ENCODE measurements at regions not wholly inside any gene's neighbourhood (a gene's known extent, or its start where the extent isn't known, plus 50 kb on each side); places are given as distances from the start of the nearest gene placed in this dataset.

DNA sequence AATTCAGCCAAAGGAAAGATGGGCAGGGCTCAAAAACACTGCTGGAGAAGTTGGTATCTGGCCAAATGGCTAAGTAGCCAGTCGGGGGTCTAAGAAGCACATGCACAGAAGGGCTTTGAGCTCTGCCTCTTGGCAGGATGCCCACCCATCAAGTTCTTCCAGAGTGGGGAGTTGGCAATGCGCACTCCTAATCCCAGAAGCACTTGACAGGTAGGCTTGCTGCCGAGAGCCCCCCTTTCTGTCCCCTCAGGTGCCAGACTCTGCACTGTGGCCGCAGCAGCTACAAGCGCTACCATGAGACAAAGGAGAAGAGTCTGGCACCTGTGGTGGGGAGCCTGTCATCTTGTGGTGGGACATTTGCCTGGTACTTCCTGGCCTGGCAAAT lies 252.9 kb upstream of the SLC24A2 start:
- no peak for DNase-seq

GRCh38 chr9:20040991-20041696 lies 252.3 kb upstream of the SLC24A2 start:
- DNase-seq = no peak

GRCh38 chr9:20037699-20038098 lies 248.9 kb upstream of the SLC24A2 start:
- DNase-seq = no peak

GRCh38 chr9:20033511-20033910 lies 244.7 kb upstream of the SLC24A2 start:
- no peak for DNase-seq

DNA sequence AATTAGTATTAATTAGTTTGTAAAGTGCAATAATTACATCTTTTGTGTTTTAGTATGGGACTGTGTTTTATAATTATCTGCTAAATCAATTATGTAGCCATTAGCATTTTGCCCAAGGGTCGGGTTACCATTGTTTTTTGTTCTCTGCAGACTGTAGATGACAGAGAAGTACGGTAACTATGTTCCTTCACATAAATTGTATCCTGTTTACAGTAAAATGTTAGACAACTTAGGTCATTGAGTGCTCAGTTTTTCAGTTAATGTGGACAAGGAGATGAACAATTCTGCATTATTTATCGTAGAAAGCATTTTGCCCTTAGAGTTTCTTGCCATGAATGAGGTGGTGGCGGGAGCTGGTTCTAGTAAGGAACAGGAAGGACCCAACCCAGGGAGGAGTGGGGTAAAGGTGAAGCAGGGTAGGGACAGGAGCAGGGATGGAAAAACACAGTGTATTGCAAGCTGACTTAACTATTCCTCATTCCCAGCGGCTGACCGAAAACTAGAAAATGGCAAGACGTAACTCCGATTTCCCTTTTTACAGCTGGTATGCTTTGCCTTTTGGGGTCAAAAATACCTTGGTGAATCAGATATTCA lies 243.7 kb upstream of the SLC24A2 start:
- no peak for DNase-seq

DNA sequence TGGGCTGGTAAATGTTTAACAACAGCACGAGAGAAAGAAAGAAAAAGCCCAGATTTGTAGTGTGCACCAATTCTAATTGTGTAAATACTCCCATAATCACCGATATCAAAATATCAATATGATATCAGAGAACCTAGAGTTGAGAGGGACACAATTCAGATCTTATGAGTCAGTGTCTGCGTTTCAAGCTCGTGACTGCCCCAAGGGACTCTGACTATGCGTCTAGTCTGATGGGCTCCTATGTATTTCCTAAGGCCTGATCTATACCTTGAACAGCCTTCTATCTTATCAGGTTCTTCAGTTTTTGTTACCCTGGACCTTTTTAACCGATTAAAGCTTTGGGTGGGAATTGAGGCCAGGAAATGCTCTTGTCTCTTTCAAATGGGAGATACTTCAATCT lies 243.0 kb upstream of the SLC24A2 start:
- DNase-seq = no peak

DNA sequence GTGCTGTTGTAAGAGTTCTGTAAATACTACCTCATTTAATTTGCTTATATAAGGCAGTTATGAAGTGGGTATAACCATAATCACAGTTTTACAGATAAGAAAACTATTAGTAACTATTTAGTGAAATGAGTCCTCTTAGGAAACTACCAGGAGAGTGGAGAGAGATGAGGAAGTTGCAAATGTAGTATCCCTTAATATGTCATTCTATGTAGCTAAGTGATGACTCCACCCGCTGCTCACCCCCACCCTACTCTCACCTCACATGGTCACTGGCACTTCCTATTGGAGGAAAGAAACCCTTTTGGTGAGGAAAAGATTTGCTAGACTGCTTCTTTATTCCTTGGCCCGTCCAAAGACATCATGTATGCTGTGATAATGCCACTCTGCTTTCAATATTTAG lies 241.8 kb upstream of the SLC24A2 start:
- DNase-seq = no peak

GRCh38 chr9:20030221-20030620 lies 241.4 kb upstream of the SLC24A2 start:
- DNase-seq = no peak

DNA sequence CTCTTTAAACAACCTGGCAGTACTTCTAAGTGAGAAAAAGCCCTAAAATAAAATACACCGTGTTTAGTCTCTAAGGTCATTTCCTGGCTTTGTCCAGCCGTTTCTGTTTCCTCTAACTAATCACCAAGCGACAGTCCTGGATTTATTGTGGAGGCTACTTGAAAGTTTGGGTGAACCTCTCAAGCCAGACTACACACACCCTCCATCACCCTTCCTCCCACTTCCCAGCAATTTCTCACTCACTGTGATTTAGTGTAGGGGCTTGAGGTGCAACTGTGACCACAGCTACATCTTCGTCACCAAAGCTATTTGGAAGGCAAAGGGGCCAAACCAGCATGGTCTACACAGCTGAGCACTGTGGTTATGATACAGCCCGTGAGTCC lies 240.0 kb upstream of the SLC24A2 start:
- no peak for DNase-seq

- no peak for DNase-seq
These were observed 239.5 kb upstream of the SLC24A2 start for GRCh38 chr9:20028192-20028848.

GRCh38 chr9:20023961-20024571 lies 235.2 kb upstream of the SLC24A2 start:
- no peak for DNase-seq

GRCh38 chr9:20023210-20023905 lies 234.5 kb upstream of the SLC24A2 start:
- no peak for DNase-seq

GRCh38 chr9:20022410-20022809 lies 233.6 kb upstream of the SLC24A2 start:
- DNase-seq = no peak

GRCh38 chr9:20016611-20017010 lies 227.8 kb upstream of the SLC24A2 start:
- DNase-seq = peak in 1 of 5 donors; percentile 33

DNA sequence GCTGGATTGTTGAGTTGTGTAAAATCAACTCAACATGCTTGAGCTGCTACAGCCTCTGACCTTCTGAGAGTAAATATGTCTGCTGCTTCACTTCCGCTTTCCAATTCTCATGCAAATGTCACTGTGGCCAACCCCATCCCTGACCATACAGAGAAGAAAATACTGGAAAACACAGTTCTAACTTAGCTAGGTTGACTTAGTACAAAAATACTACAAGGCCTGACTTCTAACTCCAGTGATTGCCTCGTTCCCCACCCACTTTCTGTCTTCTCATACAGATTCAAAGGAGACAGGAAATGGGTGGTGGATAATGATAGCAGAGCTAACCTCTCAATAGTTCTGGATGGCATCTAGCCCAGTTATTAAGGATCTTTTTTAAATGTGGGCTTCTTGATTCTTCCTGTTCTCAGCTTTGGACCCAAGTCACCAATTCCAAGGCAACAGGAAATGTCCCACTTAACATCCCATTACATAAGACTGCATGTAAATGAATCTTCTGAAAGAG lies 226.6 kb upstream of the SLC24A2 start:
- DNase-seq = peak in 1 of 5 donors; percentile 47

DNA sequence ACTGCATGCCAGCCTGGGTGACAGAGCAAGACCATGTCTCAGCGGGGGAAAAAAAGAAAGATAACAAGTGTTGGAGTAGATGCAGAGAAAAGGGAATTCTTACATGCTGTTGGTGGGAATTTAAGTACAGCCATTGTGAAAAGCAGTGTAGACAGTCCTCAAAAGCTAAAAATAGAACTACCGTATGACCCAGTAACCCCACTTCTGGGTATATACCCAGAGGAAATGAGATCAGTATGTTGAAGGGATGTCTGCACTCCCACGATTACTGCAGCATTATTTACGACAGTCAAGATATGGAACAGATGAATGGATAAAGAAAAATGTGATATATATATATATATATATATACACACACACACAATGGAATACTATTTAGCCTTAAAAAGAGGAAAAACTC lies 225.3 kb upstream of the SLC24A2 start:
- no peak for DNase-seq

- no peak for DNase-seq
These were observed 223.4 kb upstream of the SLC24A2 start for GRCh38 chr9:20012232-20012631.

DNA sequence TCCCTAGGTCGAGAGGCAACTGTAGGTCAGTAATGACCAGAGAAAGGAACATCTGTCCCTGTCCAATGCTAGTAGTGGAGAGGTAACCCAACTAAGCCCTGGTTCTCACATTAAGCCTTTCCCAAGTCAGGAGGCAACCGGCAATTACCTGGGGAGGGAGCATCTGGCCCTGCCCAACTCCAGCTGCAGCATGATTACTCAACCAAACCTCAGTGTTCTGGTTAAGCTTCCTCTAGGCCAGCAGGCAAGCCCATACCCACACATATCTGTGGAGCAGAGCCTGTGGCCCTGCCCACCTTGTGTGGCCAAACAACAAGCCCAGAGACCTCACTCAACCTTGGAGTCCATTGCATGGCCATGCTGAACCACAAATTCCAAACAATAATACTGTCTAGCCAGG lies 220.8 kb upstream of the SLC24A2 start:
- DNase-seq = no peak

DNA sequence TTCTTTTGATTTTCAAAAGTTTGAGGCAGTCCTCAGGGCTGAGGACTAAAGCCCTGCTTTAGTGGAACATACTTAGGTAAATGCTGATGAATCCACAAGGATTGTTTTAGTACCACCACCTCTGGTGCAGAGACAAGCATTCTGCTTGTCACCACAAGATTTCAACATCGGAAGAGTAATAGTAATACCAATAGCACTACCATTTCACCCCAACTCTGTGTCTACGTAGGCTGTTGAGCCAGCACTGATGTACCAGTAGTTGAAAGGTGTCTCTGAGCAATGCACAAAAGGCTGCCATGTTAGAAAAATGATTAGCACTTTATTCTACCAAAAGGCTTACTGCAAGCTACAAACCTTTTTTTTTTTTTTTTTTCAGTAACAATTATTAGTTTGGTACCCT lies 213.2 kb upstream of the SLC24A2 start:
- DNase-seq = peak in 1 of 5 donors; percentile 33

DNA sequence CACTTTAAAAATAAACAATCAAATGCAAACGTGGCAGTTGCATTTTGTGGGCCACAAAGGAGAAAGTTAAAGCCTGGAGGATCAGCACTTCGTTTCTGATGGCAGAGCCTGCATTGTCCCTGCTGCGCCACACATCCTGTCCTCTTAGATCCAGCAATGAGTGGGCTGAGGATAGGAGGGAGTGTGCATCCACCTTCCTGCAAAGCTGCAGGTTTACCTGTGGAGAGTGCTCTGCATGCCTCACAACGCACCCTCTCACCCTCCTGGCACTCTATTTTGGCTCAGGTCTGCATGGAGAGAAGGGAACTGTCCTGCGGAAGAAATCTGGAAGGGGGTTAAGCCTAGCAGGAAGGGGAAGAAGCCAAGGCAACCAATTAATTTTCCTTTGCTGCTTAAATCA lies 212.2 kb upstream of the SLC24A2 start:
- no peak for DNase-seq

DNA sequence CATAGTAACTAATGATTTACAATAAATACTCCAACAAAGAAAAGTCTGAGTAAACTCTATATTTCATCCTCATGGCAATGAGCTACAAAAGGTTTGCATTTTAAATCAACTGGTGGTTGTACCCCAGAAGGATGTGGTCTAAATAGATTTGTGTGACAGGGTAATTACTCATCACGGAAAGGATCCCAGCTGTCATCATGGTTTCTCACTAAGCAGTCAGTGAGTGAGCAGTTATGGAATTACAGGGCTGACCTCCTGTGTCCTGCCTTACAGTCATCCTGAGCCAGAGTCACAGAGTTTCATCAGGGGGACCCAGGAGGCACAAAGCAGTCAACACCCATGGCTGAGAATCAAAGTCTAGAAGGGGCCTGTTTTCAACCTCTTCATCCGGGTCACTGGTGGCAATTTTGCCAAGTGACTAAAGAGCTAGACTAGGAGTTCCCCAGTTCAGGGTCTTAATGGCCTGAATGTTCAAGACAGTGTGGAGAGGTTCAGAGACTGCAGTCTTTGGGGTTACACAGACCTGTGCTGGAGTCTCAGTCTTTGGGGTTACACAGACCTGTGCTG lies 210.7 kb upstream of the SLC24A2 start:
- DNase-seq = peak in 1 of 5 donors; percentile 96

- peak in 1 of 5 donors; percentile 55 for DNase-seq
These were observed 210.1 kb upstream of the SLC24A2 start for GRCh38 chr9:19998823-19999455.

Data from T-helper 1 cell (primary cell).